Suprapubic skin (tissue), 3 donors: ENCODE measurements at regions not wholly inside any gene's neighbourhood (a gene's known extent, or its start where the extent isn't known, plus 50 kb on each side); places are given as distances from the start of the nearest gene placed in this dataset.

Experiments
- POLR2A ChIP-seq, 2 donors: fragments of 450-650 bp; IDR thresholded peaks; one replicate each; pipeline ENCODE4 v1.6.1; 2017; ENCODE audit warnings: antibody characterized with exemption in 2 of 2, mild to moderate bottlenecking in 2 of 2, moderate library complexity in 2 of 2
- TF ChIP-seq, protein P1 (sequence below), 2 donors: fragments of 200-600 bp in 1 of 2; fragments of 450-650 bp in 1 of 2; sonication (generic) in 1 of 2; IDR thresholded peaks; one replicate each; pipeline ENCODE4 v1.5.1; 2016 to 2019; ENCODE audit warnings: antibody characterized with exemption in 2 of 2, mild to moderate bottlenecking in 1 of 2, moderate library complexity in 1 of 2

DNA sequence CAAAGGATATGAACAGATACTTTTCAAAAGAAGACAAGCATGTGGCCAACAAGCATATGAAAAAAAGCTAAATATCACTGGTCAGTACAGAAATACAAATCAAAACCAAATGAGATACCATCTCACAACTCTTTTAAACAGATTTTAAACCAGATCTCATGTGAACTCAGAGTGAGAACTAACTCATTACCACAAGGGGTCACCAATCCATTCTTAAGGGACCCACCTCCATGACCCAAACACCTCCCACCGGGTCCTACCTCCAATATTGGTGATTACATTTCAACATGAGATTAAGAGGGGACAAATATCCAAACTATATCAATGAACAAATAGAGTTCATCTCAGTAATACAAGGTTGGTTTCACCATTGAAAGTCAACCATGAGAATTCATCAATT lies 319.8 kb upstream of the GULP1 start:
- no peak for TF ChIP-seq POLR2A (IDR thresholded peaks at IDR 0.05)
- TF ChIP-seq, protein P1, sequence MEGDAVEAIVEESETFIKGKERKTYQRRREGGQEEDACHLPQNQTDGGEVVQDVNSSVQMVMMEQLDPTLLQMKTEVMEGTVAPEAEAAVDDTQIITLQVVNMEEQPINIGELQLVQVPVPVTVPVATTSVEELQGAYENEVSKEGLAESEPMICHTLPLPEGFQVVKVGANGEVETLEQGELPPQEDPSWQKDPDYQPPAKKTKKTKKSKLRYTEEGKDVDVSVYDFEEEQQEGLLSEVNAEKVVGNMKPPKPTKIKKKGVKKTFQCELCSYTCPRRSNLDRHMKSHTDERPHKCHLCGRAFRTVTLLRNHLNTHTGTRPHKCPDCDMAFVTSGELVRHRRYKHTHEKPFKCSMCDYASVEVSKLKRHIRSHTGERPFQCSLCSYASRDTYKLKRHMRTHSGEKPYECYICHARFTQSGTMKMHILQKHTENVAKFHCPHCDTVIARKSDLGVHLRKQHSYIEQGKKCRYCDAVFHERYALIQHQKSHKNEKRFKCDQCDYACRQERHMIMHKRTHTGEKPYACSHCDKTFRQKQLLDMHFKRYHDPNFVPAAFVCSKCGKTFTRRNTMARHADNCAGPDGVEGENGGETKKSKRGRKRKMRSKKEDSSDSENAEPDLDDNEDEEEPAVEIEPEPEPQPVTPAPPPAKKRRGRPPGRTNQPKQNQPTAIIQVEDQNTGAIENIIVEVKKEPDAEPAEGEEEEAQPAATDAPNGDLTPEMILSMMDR (IDR thresholded peaks at IDR 0.05): no peak
